ENCODE measurements at regions not wholly inside any gene's neighbourhood (a gene's known extent, or its start where the extent isn't known, plus 50 kb on each side); places are given as distances from the start of the nearest gene placed in this dataset.

- Histone ChIP-seq H3K9ac (ENCODE audit: low read length) (no peak overlapping the region), H2BK5ac (ENCODE audit: low read depth, low read length, poor library complexity) (no peak overlapping the region), H4K91ac (ENCODE audit: low read depth, low read length) (no peak overlapping the region), H3K36me3 (ENCODE audit: control insufficient read depth in 1 of 2, insufficient read depth in 2 of 2, low read length in 2 of 2) (no peaks in the 10 kb centered on the region), H3K23ac (ENCODE audit: low read length) (no peak overlapping the region), H2AFZ (ENCODE audit: insufficient read depth, low read length, poor library complexity) (no peak overlapping the region), H3K14ac (ENCODE audit: low read length) (no peak overlapping the region), H3K18ac (ENCODE audit: low read length) (no peak overlapping the region), H3K79me2 (ENCODE audit: control insufficient read depth, insufficient read depth, low read length, poor library complexity) (no peaks in the 10 kb centered on the region), H3K4me2 (ENCODE audit: low read length) (no peak overlapping the region), H3K27ac (ENCODE audit: low read depth, low read length) (no peak overlapping the region), H3K9me3 (ENCODE audit: insufficient read depth, low read depth, low read length) (no peaks in the 10 kb centered on the region), H4K8ac (ENCODE audit: low read depth, low read length) (no peak overlapping the region), H3K4ac (ENCODE audit: low read depth, low read length) (no peak overlapping the region), H2AK5ac (ENCODE audit: low read length) (no peak overlapping the region), H3K4me1 (ENCODE audit: control insufficient read depth in 1 of 2, insufficient read depth in 2 of 2, low read length in 2 of 2) (no peaks in the 10 kb centered on the region), H2BK12ac (ENCODE audit: low read length) (no peak overlapping the region), H4K12ac (ENCODE audit: low read depth, low read length) (no peak overlapping the region), H3K79me1 (ENCODE audit: low read length) (no peaks in the 10 kb centered on the region), H2BK120ac (ENCODE audit: insufficient read depth, low read length, poor library complexity) (no peak overlapping the region), H3K4me3 (ENCODE audit: low read depth, low read length) (no peak overlapping the region), H3K27me3 (ENCODE audit: insufficient read depth, low read length) (no peaks in the 10 kb centered on the region)
- DNase-seq: no peak
- WGBS (ENCODE audit: extremely low coverage, insufficient coverage, insufficient read length): no CpG with 5 or more reads among the region's 5 CpGs
Observed at GRCh38 chr12:19799895-19800602, 360.8 kb downstream of the AEBP2 start.

DNA sequence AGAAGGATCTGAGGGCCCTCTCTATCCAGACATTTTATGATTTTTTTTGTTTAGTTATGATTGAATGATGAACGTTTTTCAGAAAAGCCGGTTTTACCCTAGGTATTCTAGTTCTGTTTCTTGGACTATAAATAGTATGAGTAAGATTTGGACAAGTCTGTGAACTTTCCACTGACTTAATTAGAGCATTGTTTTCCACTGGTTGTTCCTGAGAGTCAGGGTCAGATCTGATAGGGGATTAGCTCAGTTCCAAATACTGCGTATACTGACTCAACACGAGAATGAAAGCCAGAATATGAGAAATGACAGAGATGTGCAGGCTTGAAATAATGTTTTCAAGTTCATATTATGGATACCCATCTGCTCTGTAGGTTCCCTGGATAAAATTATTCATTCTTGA lies 361.6 kb downstream of the AEBP2 start:
- Histone ChIP-seq H3K23ac (ENCODE audit: low read length) (no peak overlapping the region), H3K9ac (ENCODE audit: low read length) (no peak overlapping the region), H3K9me3 (ENCODE audit: insufficient read depth, low read depth, low read length) (no peaks in the 10 kb centered on the region), H3K79me1 (ENCODE audit: low read length) (no peaks in the 10 kb centered on the region), H2BK5ac (ENCODE audit: low read depth, low read length, poor library complexity) (no peak overlapping the region), H3K4me3 (ENCODE audit: low read depth, low read length) (no peak overlapping the region), H2BK12ac (ENCODE audit: low read length) (no peak overlapping the region), H3K36me3 (ENCODE audit: control insufficient read depth in 1 of 2, insufficient read depth in 2 of 2, low read length in 2 of 2) (no peaks in the 10 kb centered on the region), H3K27ac (ENCODE audit: low read depth, low read length) (no peak overlapping the region), H3K18ac (ENCODE audit: low read length) (no peak overlapping the region), H4K8ac (ENCODE audit: low read depth, low read length) (no peak overlapping the region), H4K91ac (ENCODE audit: low read depth, low read length) (no peak overlapping the region), H3K4ac (ENCODE audit: low read depth, low read length) (no peak overlapping the region), H3K4me1 (ENCODE audit: control insufficient read depth in 1 of 2, insufficient read depth in 2 of 2, low read length in 2 of 2) (no peaks in the 10 kb centered on the region), H2BK120ac (ENCODE audit: insufficient read depth, low read length, poor library complexity) (no peak overlapping the region), H4K12ac (ENCODE audit: low read depth, low read length) (no peak overlapping the region), H3K14ac (ENCODE audit: low read length) (no peak overlapping the region), H3K79me2 (ENCODE audit: control insufficient read depth, insufficient read depth, low read length, poor library complexity) (no peaks in the 10 kb centered on the region), H3K4me2 (ENCODE audit: low read length) (no peak overlapping the region), H2AFZ (ENCODE audit: insufficient read depth, low read length, poor library complexity) (no peak overlapping the region), H2AK5ac (ENCODE audit: low read length) (no peak overlapping the region), H3K27me3 (ENCODE audit: insufficient read depth, low read length) (no peaks in the 10 kb centered on the region)
- no CpG with 5 or more reads among the region's 4 CpGs for WGBS (ENCODE audit: extremely low coverage, insufficient coverage, insufficient read length)
- peak in 1 of 2 donors; percentile 33 for DNase-seq

DNA sequence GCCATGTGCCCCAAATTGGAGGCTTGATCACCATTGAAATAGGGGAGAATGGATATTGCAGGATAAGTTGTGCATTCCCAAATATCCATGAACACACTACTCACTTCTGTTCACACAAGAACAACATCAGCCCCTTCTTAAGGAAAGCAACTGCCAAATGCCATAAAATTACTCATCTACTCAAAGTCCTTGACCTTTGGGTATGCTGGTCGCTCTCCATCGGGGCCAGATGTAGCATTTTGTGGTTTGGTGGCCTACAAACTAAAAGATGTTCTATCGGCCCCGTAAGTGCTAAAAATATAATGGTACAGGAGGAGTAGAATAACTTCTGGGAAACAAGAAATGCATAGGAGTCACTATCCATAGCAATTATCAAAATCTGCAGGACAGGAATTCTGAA lies 362.6 kb downstream of the AEBP2 start:
- H4K12ac ChIP-seq (ENCODE audit: low read depth, low read length): no peak overlapping the region
- no peak overlapping the region for H2AK5ac ChIP-seq (ENCODE audit: low read length)
- H3K14ac ChIP-seq (ENCODE audit: low read length): no peak overlapping the region
- no peak overlapping the region for H3K23ac ChIP-seq (ENCODE audit: low read length)
- no peak overlapping the region for H3K4me2 ChIP-seq (ENCODE audit: low read length)
- no peaks in the 10 kb centered on the region for H3K79me1 ChIP-seq (ENCODE audit: low read length)
- no peak overlapping the region for H2BK12ac ChIP-seq (ENCODE audit: low read length)
- no peak for DNase-seq
- H3K27ac ChIP-seq (ENCODE audit: low read depth, low read length): no peak overlapping the region
- H4K8ac ChIP-seq (ENCODE audit: low read depth, low read length): no peak overlapping the region
- no peaks in the 10 kb centered on the region for H3K4me1 ChIP-seq (ENCODE audit: control insufficient read depth in 1 of 2, insufficient read depth in 2 of 2, low read length in 2 of 2)
- no peak overlapping the region for H3K18ac ChIP-seq (ENCODE audit: low read length)
- H2AFZ ChIP-seq (ENCODE audit: insufficient read depth, low read length, poor library complexity): no peak overlapping the region
- H3K4me3 ChIP-seq (ENCODE audit: low read depth, low read length): no peak overlapping the region
- WGBS (ENCODE audit: extremely low coverage, insufficient coverage, insufficient read length): no CpG with 5 or more reads among the region's 4 CpGs
- no peaks in the 10 kb centered on the region for H3K79me2 ChIP-seq (ENCODE audit: control insufficient read depth, insufficient read depth, low read length, poor library complexity)
- no peak overlapping the region for H2BK120ac ChIP-seq (ENCODE audit: insufficient read depth, low read length, poor library complexity)
- H2BK5ac ChIP-seq (ENCODE audit: low read depth, low read length, poor library complexity): no peak overlapping the region
- H3K9me3 ChIP-seq (ENCODE audit: insufficient read depth, low read depth, low read length): no peaks in the 10 kb centered on the region
- no peaks in the 10 kb centered on the region for H3K27me3 ChIP-seq (ENCODE audit: insufficient read depth, low read length)
- no peak overlapping the region for H3K4ac ChIP-seq (ENCODE audit: low read depth, low read length)
- H3K9ac ChIP-seq (ENCODE audit: low read length): no peak overlapping the region
- H4K91ac ChIP-seq (ENCODE audit: low read depth, low read length): no peak overlapping the region
- no peaks in the 10 kb centered on the region for H3K36me3 ChIP-seq (ENCODE audit: control insufficient read depth in 1 of 2, insufficient read depth in 2 of 2, low read length in 2 of 2)

GRCh38 chr12:19802915-19803314 lies 363.6 kb downstream of the AEBP2 start:
- H2AK5ac ChIP-seq (ENCODE audit: low read length): no peak overlapping the region
- H2AFZ ChIP-seq (ENCODE audit: insufficient read depth, low read length, poor library complexity): no peak overlapping the region
- no peak overlapping the region for H3K4me3 ChIP-seq (ENCODE audit: low read depth, low read length)
- no peak overlapping the region for H3K27ac ChIP-seq (ENCODE audit: low read depth, low read length)
- no CpG with 5 or more reads among the region's 2 CpGs for WGBS (ENCODE audit: extremely low coverage, insufficient coverage, insufficient read length)
- H3K9me3 ChIP-seq (ENCODE audit: insufficient read depth, low read depth, low read length): no peaks in the 10 kb centered on the region
- no peak overlapping the region for H3K9ac ChIP-seq (ENCODE audit: low read length)
- H3K36me3 ChIP-seq (ENCODE audit: control insufficient read depth in 1 of 2, insufficient read depth in 2 of 2, low read length in 2 of 2): no peaks in the 10 kb centered on the region
- H3K4me2 ChIP-seq (ENCODE audit: low read length): no peak overlapping the region
- no peaks in the 10 kb centered on the region for H3K79me2 ChIP-seq (ENCODE audit: control insufficient read depth, insufficient read depth, low read length, poor library complexity)
- no peak overlapping the region for H4K91ac ChIP-seq (ENCODE audit: low read depth, low read length)
- H3K4ac ChIP-seq (ENCODE audit: low read depth, low read length): no peak overlapping the region
- H2BK120ac ChIP-seq (ENCODE audit: insufficient read depth, low read length, poor library complexity): no peak overlapping the region
- no peak overlapping the region for H2BK5ac ChIP-seq (ENCODE audit: low read depth, low read length, poor library complexity)
- no peak overlapping the region for H3K23ac ChIP-seq (ENCODE audit: low read length)
- no peaks in the 10 kb centered on the region for H3K27me3 ChIP-seq (ENCODE audit: insufficient read depth, low read length)
- no peak for DNase-seq
- H3K79me1 ChIP-seq (ENCODE audit: low read length): no peaks in the 10 kb centered on the region
- no peaks in the 10 kb centered on the region for H3K4me1 ChIP-seq (ENCODE audit: control insufficient read depth in 1 of 2, insufficient read depth in 2 of 2, low read length in 2 of 2)
- H4K8ac ChIP-seq (ENCODE audit: low read depth, low read length): no peak overlapping the region
- H2BK12ac ChIP-seq (ENCODE audit: low read length): no peak overlapping the region
- no peak overlapping the region for H3K14ac ChIP-seq (ENCODE audit: low read length)
- no peak overlapping the region for H3K18ac ChIP-seq (ENCODE audit: low read length)
- no peak overlapping the region for H4K12ac ChIP-seq (ENCODE audit: low read depth, low read length)
